ENCODE measurements at regions not wholly inside any gene's neighbourhood (a gene's known extent, or its start where the extent isn't known, plus 50 kb on each side); places are given as distances from the start of the nearest gene placed in this dataset.

DNA sequence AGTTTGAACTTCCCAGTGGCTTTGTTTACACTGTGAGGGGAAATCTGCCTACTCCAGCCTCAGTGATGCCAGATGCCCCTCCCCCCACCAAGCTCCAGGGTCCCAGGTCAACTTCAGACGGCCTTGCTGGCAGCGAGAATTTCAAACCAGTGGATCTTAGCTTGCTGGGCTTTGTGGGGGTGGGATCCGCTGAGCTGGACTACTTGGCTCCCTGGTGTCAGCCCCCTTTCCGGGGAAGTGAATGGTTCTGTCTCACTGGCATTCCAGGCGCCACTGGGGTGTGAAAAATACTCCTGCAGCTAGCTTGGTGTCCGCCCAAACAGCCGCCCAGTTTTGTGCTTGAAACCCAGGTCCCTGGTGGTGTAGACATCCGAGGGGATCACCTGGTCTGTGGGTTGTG lies 70.0 kb upstream of the NEUROD1 start:
- POLR2A ChIA-PET = no interaction called here
- no peaks in the 10 kb centered on the region for H3K9me3 ChIP-seq
- no peak overlapping the region for H3K4me2 ChIP-seq
- H3K4me3 ChIP-seq (ENCODE audit: low read depth in 2 of 2, low read length in 1 of 2) = no peak overlapping the region
- 88% methylated on average over 7 of the region's 8 CpGs for WGBS (ENCODE audit: low lambda C conversion rate)
- H3K9me2 ChIP-seq = no peaks in the 10 kb centered on the region
- TF ChIP-seq RFX5 (IDR thresholded peaks at IDR 0.05; ENCODE audit: low read length) = no peak
- no peak for TF ChIP-seq EZH2phosphoT487 (IDR thresholded peaks at IDR 0.05; ENCODE audit: borderline replicate concordance, low read depth)
- no peak for TF ChIP-seq NFIC (IDR thresholded peaks at IDR 0.05; ENCODE audit: borderline replicate concordance)
- TF ChIP-seq TAF1 (IDR thresholded peaks at IDR 0.05; ENCODE audit: borderline replicate concordance, low read depth, low read length) = no peak
- no peak for TF ChIP-seq GATA2 (CRISPR knock-in tag; IDR thresholded peaks at IDR 0.05)
- TF ChIP-seq, protein P1, sequence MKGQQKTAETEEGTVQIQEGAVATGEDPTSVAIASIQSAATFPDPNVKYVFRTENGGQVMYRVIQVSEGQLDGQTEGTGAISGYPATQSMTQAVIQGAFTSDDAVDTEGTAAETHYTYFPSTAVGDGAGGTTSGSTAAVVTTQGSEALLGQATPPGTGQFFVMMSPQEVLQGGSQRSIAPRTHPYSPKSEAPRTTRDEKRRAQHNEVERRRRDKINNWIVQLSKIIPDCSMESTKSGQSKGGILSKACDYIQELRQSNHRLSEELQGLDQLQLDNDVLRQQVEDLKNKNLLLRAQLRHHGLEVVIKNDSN (IDR thresholded peaks at IDR 0.05; ENCODE audit: borderline replicate concordance, low read depth) = no peak
- no peak for TF ChIP-seq POLR2AphosphoS5 (IDR thresholded peaks at IDR 0.05; ENCODE audit: low read depth, low read length)
- no peak for TF ChIP-seq MAX (IDR thresholded peaks at IDR 0.05; ENCODE audit: low read depth)
- TF ChIP-seq YY1 (IDR thresholded peaks at IDR 0.05; ENCODE audit: low read depth) = no peak
- TF ChIP-seq RAD21 (IDR thresholded peaks at IDR 0.05; ENCODE audit: low read length) = no peak
- TF ChIP-seq TEAD4 (IDR thresholded peaks at IDR 0.05; ENCODE audit: borderline replicate concordance, insufficient read depth) = no peak
- TF ChIP-seq, protein P2, sequence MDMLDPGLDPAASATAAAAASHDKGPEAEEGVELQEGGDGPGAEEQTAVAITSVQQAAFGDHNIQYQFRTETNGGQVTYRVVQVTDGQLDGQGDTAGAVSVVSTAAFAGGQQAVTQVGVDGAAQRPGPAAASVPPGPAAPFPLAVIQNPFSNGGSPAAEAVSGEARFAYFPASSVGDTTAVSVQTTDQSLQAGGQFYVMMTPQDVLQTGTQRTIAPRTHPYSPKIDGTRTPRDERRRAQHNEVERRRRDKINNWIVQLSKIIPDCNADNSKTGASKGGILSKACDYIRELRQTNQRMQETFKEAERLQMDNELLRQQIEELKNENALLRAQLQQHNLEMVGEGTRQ (IDR thresholded peaks at IDR 0.05; ENCODE audit: borderline replicate concordance, low read depth, low read length) = no peak
- TF ChIP-seq CHD2 (IDR thresholded peaks at IDR 0.05; ENCODE audit: low read length, partially characterized antibody) = no peak
- TF ChIP-seq PBX3 (IDR thresholded peaks at IDR 0.05) = no peak
- no peak for TF ChIP-seq GABPA (IDR thresholded peaks at IDR 0.05; ENCODE audit: low read depth)
- no peak for TF ChIP-seq RXRA (IDR thresholded peaks at IDR 0.05; ENCODE audit: borderline replicate concordance, low read depth)
- TF ChIP-seq TCF12 (IDR thresholded peaks at IDR 0.05) = no peak
- no peak for TF ChIP-seq FOXJ3 (CRISPR knock-in tag; IDR thresholded peaks at IDR 0.05)
- TF ChIP-seq, protein P3, sequence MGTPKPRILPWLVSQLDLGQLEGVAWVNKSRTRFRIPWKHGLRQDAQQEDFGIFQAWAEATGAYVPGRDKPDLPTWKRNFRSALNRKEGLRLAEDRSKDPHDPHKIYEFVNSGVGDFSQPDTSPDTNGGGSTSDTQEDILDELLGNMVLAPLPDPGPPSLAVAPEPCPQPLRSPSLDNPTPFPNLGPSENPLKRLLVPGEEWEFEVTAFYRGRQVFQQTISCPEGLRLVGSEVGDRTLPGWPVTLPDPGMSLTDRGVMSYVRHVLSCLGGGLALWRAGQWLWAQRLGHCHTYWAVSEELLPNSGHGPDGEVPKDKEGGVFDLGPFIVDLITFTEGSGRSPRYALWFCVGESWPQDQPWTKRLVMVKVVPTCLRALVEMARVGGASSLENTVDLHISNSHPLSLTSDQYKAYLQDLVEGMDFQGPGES (IDR thresholded peaks at IDR 0.05; ENCODE audit: low read depth, low read length) = no peak
- H2AFZ ChIP-seq (ENCODE audit: low read depth) = no peak overlapping the region
- H3K4me1 ChIP-seq (ENCODE audit: control insufficient read depth in 1 of 2, insufficient read depth in 2 of 2, low read depth in 1 of 2, low read length in 1 of 2) = peaks cover 0 to 7% of the 10 kb centered on the region in 2 experiments; a peak in 2 of 4 replicates
- no peak overlapping the region for H3K27ac ChIP-seq (ENCODE audit: low read depth in 2 of 2, low read length in 1 of 2)
- no peak overlapping the region for H3K9ac ChIP-seq
- no peaks in the 10 kb centered on the region for H3K27me3 ChIP-seq (ENCODE audit: insufficient read depth)
- DNase-seq = no peak
- H3F3A ChIP-seq (replicated peaks; ENCODE audit: insufficient read depth) = no peaks in the 10 kb centered on the region
- no peaks in the 10 kb centered on the region for H3K36me3 ChIP-seq (replicated peaks in 1 of 2; ENCODE audit: control insufficient read depth in 1 of 2, insufficient read depth in 2 of 2, low read length in 1 of 2)
- H4K20me1 ChIP-seq (ENCODE audit: insufficient read depth) = no peaks in the 10 kb centered on the region
- no peaks in the 10 kb centered on the region for H3K79me2 ChIP-seq (ENCODE audit: insufficient read depth)
- CTCF ChIA-PET = interaction anchor here (0.7 to 1.7 kb wide), 3 partner anchors 10 to 408 kb away, joined by 3 to 5 read pairs (median 4); no protein-coding TSS in a partner anchor

Data from SK-N-SH (cell line).